Heart left ventricle (tissue), 13 donors: ENCODE measurements at regions not wholly inside any gene's neighbourhood (a gene's known extent, or its start where the extent isn't known, plus 50 kb on each side); places are given as distances from the start of the nearest gene placed in this dataset.

ENCODE experiments used
- CTCF ChIP-seq, 12 donors: fragments of 200-600 bp; sonication (generic) in 4 of 12; IDR thresholded peaks; one replicate each; pipeline versions ENCODE4 v1.5.0 to v1.8.0; 2018 to 2022; ENCODE audit warnings: antibody characterized with exemption in 12 of 12, mild to moderate bottlenecking in 5 of 12
- POLR2A ChIP-seq, 2 donors: fragments of 450-650 bp; IDR thresholded peaks; one replicate each; pipeline ENCODE4 v1.6.1; 2017; ENCODE audit warnings: antibody characterized with exemption in 2 of 2, mild to moderate bottlenecking in 2 of 2, moderate library complexity in 2 of 2
- donor health status: ischemic (EF 13 %, LVEDD 7.1; RV severe dilation, severe dysfunction).
- donor health status: DM: no; HTN: yes; CAD: no.
- donor health status: DM: no; HTN: no; CAD: no.
- donor health status: ischemic (EF 25% LVEDD 6.9; RV normal size, moderate dysfunction).
- donor health status: ischemic (EF 25% LVEDD 5.7; RV mildly dilated, moderate dysfunction).
- donor health status: ischemic (EF 35%, LVEDD 5.7; RV mildly dilated, moderate dysfunction).
- donor health status: nonischemic (EF 11% LVEDD 7.7; RV severe dilation, severe dysfunction).
- donor health status: DM: yes; HTN: yes; CAD: no.
- donor health status: PGD.
- donor health status: ischemic (EF 29% LVEDD 5.4; RV normal size, mild dysfunction).
- donor health status: nonischemic (EF 23%, LVEDD 6.1; RV moderate dilation, normal function).

GRCh38 chr12:124715121-124715990 is 147.9 kb upstream of the NCOR2 start:
- TF ChIP-seq CTCF (IDR thresholded peaks at IDR 0.05), result no peak
- no peak for TF ChIP-seq POLR2A (IDR thresholded peaks at IDR 0.05)
